ENCODE measurements at regions not wholly inside any gene's neighbourhood (a gene's known extent, or its start where the extent isn't known, plus 50 kb on each side); places are given as distances from the start of the nearest gene placed in this dataset.

DNA sequence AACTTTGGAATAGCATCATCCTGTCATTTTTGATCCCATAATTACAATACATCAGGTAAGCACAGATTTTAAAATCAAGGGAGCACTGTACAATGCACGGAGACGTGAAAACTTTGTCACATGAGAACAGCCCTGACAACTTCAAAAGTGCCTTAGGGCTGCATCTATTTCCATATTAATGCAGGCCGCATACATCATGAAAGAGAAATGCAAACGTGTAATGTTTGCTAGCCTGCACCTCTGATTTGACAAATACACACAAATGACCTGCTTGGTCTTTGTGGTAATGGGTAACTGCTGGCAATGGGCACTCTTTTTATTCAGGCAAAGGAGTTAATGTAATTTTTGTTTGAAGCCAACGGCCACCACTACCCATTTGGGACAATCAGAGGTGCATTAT lies 202.0 kb upstream of the EPHA4 start:
- intact Hi-C loops (cut with micrococcal nuclease; ENCODE audit: unreplicated experiment): no loop called here
- H3K27ac ChIP-seq (ENCODE audit: low read depth, low read length, poor library complexity, severe bottlenecking): no peak overlapping the region
- H3K36me3 ChIP-seq (ENCODE audit: insufficient read depth, low read length, poor library complexity, severe bottlenecking): no peaks in the 10 kb centered on the region
- no peak for DNase-seq (ENCODE audit: low spot score)
- H3K4me3 ChIP-seq (ENCODE audit: low read depth, low read length, poor library complexity, severe bottlenecking): no peak overlapping the region
- TF ChIP-seq EZH2 (IDR thresholded peaks at IDR 0.05; ENCODE audit: borderline replicate concordance, low read depth, low read length, poor library complexity, severe bottlenecking): no peak
- TF ChIP-seq, protein P1, sequence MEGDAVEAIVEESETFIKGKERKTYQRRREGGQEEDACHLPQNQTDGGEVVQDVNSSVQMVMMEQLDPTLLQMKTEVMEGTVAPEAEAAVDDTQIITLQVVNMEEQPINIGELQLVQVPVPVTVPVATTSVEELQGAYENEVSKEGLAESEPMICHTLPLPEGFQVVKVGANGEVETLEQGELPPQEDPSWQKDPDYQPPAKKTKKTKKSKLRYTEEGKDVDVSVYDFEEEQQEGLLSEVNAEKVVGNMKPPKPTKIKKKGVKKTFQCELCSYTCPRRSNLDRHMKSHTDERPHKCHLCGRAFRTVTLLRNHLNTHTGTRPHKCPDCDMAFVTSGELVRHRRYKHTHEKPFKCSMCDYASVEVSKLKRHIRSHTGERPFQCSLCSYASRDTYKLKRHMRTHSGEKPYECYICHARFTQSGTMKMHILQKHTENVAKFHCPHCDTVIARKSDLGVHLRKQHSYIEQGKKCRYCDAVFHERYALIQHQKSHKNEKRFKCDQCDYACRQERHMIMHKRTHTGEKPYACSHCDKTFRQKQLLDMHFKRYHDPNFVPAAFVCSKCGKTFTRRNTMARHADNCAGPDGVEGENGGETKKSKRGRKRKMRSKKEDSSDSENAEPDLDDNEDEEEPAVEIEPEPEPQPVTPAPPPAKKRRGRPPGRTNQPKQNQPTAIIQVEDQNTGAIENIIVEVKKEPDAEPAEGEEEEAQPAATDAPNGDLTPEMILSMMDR (conservative IDR thresholded peaks at IDR 0.05; ENCODE audit: low read depth, low read length): no peak
- H3K9me3 ChIP-seq (ENCODE audit: low read depth, low read length, poor library complexity, severe bottlenecking): no peaks in the 10 kb centered on the region
- CTCF ChIA-PET: no interaction called here
- BruUV-seq (replicated peaks): no TSS peak
- no peaks in the 10 kb centered on the region for H3K27me3 ChIP-seq (replicated peaks; ENCODE audit: insufficient read depth, low read depth, low read length, poor library complexity)
- no peaks in the 10 kb centered on the region for H3K4me1 ChIP-seq (ENCODE audit: insufficient read depth, low read length, poor library complexity, severe bottlenecking)
- POLR2A ChIA-PET (ENCODE audit: low non-redundant PET): no interaction called here

DNA sequence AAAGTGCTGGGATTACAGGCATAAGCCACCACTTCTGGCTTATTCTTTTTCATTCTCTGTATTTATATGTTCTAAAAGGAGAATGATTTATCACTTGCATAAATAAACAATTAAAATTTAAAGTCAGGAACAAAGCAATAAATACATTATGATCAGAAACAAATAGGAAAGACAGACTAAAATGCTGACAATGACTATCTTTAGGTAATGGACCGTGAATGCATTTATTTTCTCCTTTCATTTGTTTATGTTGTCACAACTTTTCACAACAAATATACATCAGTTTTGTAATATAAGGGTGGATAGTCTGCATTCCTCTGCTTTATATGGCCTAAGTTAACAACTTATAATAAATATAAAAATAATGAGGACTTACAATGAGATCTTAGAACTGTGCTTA lies 199.2 kb upstream of the EPHA4 start:
- no peaks in the 10 kb centered on the region for H3K36me3 ChIP-seq (ENCODE audit: insufficient read depth, low read length, poor library complexity, severe bottlenecking)
- H3K27ac ChIP-seq (ENCODE audit: low read depth, low read length, poor library complexity, severe bottlenecking): no peak overlapping the region
- H3K9me3 ChIP-seq (ENCODE audit: low read depth, low read length, poor library complexity, severe bottlenecking): no peaks in the 10 kb centered on the region
- TF ChIP-seq EZH2 (IDR thresholded peaks at IDR 0.05; ENCODE audit: borderline replicate concordance, low read depth, low read length, poor library complexity, severe bottlenecking): no peak
- DNase-seq (ENCODE audit: low spot score): no peak
- BruUV-seq (replicated peaks): no TSS peak
- POLR2A ChIA-PET (ENCODE audit: low non-redundant PET): no interaction called here
- no peaks in the 10 kb centered on the region for H3K4me1 ChIP-seq (ENCODE audit: insufficient read depth, low read length, poor library complexity, severe bottlenecking)
- no peak overlapping the region for H3K4me3 ChIP-seq (ENCODE audit: low read depth, low read length, poor library complexity, severe bottlenecking)
- CTCF ChIA-PET: no interaction called here
- intact Hi-C loops (cut with micrococcal nuclease; ENCODE audit: unreplicated experiment): no loop called here
- no peaks in the 10 kb centered on the region for H3K27me3 ChIP-seq (replicated peaks; ENCODE audit: insufficient read depth, low read depth, low read length, poor library complexity)

DNA sequence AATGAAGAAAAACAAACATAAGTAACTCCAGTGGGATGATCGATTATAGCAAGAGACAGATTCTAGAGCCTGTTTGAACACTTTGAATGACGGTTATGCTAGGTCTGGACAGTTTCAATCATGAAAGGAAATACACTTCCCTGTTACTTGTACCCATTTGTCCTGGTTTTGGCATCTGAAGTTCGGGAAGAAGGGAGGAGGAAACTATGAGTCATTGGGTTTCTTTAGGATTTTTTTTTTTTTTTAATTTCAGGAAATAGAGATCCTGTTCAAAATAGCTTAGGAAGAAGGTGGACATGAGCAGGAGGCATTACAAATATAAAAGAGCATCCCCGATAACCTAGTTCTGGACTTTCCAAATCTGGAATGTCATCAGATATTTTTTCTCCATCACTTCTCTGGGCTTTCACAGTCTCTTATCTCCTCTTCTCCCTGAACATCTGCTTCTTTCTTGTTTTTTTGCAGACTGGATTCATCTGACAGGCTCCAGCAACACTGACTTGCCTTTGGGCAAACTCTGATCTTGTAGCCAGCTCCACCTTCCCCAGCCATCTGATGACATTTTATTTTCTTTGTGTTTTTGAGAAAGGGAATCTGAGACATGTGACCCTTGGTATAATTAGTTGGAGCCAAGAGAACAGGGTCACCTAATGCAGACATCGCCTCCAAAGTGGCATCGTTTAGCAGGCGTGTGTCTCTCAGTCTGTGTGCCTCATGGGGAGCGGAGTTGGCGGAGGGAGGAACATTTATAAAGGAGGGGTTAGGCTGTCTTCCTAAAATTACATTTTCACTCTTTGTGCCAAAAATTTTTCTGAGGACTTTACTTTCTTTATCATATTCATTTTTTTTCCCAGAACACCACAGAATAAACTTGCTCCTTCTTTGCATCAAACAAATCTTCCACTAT lies 195.3 kb upstream of the EPHA4 start:
- intact Hi-C loops (cut with micrococcal nuclease; ENCODE audit: unreplicated experiment): no loop called here
- Histone ChIP-seq H3K27me3 (replicated peaks; ENCODE audit: insufficient read depth, low read depth, low read length, poor library complexity) (no peaks in the 10 kb centered on the region), H3K4me1 (ENCODE audit: insufficient read depth, low read length, poor library complexity, severe bottlenecking) (no peaks in the 10 kb centered on the region), H3K36me3 (ENCODE audit: insufficient read depth, low read length, poor library complexity, severe bottlenecking) (no peaks in the 10 kb centered on the region), H3K4me3 (ENCODE audit: low read depth, low read length, poor library complexity, severe bottlenecking) (no peak overlapping the region), H3K9me3 (ENCODE audit: low read depth, low read length, poor library complexity, severe bottlenecking) (no peaks in the 10 kb centered on the region), H3K27ac (ENCODE audit: low read depth, low read length, poor library complexity, severe bottlenecking) (no peak overlapping the region)
- BruUV-seq (replicated peaks): no TSS peak
- no peak for DNase-seq (ENCODE audit: low spot score)
- ChIA-PET POLR2A (ENCODE audit: low non-redundant PET) (no interaction called here), CTCF (no interaction called here)
- TF ChIP-seq EZH2 (IDR thresholded peaks at IDR 0.05; ENCODE audit: borderline replicate concordance, low read depth, low read length, poor library complexity, severe bottlenecking): no peak
- TF ChIP-seq, protein P1 (conservative IDR thresholded peaks at IDR 0.05; ENCODE audit: low read depth, low read length): no peak

DNA sequence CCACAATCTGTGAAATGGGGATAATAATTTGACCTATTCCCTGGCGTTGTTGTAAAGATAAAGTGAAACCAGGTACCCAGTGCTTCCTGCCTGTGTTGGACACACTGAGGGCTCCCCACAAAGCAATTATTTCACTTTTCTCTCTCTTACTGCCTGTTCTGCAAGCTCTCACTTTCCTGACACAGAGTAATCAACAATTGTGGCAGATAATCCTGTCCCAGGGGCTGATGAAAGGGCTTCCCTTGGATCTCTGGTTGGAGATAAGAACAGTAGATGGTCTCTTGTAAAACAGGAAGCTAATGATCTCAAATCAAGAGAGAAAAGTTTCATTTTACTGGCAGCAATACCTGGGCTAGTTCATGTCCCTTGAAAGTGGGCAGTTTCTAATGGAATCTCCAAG lies 190.4 kb upstream of the EPHA4 start:
- intact Hi-C loops (cut with micrococcal nuclease; ENCODE audit: unreplicated experiment): no loop called here
- Histone ChIP-seq H3K27me3 (replicated peaks; ENCODE audit: insufficient read depth, low read depth, low read length, poor library complexity) (no peaks in the 10 kb centered on the region), H3K27ac (ENCODE audit: low read depth, low read length, poor library complexity, severe bottlenecking) (no peak overlapping the region), H3K4me3 (ENCODE audit: low read depth, low read length, poor library complexity, severe bottlenecking) (no peak overlapping the region), H3K36me3 (ENCODE audit: insufficient read depth, low read length, poor library complexity, severe bottlenecking) (no peaks in the 10 kb centered on the region), H3K4me1 (ENCODE audit: insufficient read depth, low read length, poor library complexity, severe bottlenecking) (no peaks in the 10 kb centered on the region), H3K9me3 (ENCODE audit: low read depth, low read length, poor library complexity, severe bottlenecking) (no peaks in the 10 kb centered on the region)
- POLR2A ChIA-PET (ENCODE audit: low non-redundant PET): no interaction called here
- no peak for TF ChIP-seq EZH2 (IDR thresholded peaks at IDR 0.05; ENCODE audit: borderline replicate concordance, low read depth, low read length, poor library complexity, severe bottlenecking)
- TF ChIP-seq, protein P1 (conservative IDR thresholded peaks at IDR 0.05; ENCODE audit: low read depth, low read length): no peak
- DNase-seq (ENCODE audit: low spot score): no peak
- CTCF ChIA-PET: no interaction called here
- BruUV-seq (replicated peaks): no TSS peak
